ENCODE measurements at regions not wholly inside any gene's neighbourhood (a gene's known extent, or its start where the extent isn't known, plus 50 kb on each side); places are given as distances from the start of the nearest gene placed in this dataset.

DNA sequence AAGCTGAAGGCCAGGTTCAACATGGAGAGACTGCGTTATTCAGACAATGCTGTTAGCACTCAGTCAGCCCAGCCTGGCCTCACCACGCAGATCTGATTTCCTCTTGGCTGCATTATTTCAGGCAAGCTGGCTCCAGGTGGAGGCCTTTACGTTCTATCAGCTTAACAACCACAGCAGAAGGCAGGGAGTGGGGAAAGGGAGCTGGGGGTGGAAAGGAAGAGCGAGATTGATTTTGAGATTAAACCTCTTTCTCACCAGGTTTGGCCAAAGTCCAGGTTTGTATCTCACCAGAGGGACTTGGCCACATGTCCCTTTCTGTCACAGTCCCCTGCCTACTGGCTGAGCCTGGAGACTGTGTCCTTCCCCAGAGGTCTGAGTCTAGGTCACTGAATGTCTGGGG, 543.7 kb upstream of the TMEM132C start:
- TF ChIP-seq CTCF (conservative IDR thresholded peaks at IDR 0.05; ENCODE audit: low read depth, low read length): no peak
- TF ChIP-seq EZH2 (IDR thresholded peaks at IDR 0.05; ENCODE audit: low read length, unreplicated experiment): no peak

All from PC-3 (cell line).